T1000 (cell line): ENCODE measurements at regions not wholly inside any gene's neighbourhood (a gene's known extent, or its start where the extent isn't known, plus 50 kb on each side); places are given as distances from the start of the nearest gene placed in this dataset.

Experiments used
- DNase-seq: peaks from one replicate; lab custom pipeline; 2025; ENCODE audit warnings: mixed read lengths; lab: John Stamatoyannopoulos, UW

- no peak for DNase-seq
Measured at GRCh38 chr21:17901458-17902079, 82.4 kb upstream of the C21orf91 start.

- DNase-seq: no peak
Measured at GRCh38 chr21:17900990-17901385, 81.8 kb upstream of the C21orf91 start.

- DNase-seq: no peak
Measured at GRCh38 chr21:17900281-17900989, 81.3 kb upstream of the C21orf91 start.

- no peak for DNase-seq
Measured at GRCh38 chr21:17889171-17889570, 70.0 kb upstream of the C21orf91 start.

GRCh38 chr21:17869115-17869514, 50.0 kb upstream of the C21orf91 start:
- no peak for DNase-seq
